ENCODE measurements at regions not wholly inside any gene's neighbourhood (a gene's known extent, or its start where the extent isn't known, plus 50 kb on each side); places are given as distances from the start of the nearest gene placed in this dataset.

DNA sequence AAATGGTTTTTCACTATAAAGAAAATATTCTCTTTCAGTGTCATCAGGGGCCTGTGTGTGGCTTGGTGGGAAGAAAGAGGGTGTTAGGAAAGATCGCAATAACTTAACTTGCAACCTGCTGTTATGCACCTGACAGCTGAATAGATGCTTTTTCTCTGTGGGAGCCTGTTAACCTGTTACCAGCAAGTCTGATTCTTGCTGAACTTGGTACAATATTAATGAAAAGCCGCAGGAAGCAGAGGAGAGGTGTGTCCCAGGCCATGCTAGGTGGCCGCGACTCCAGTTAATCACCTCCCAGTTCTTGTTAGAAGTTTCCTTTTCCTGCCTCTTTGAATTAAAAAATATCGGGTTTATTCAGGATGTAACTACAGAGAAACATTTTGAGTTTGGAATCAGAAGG, 494.8 kb upstream of the AGA start:
- Mint-ChIP-seq H3K4me1 (no peaks in the 10 kb centered on the region), H3K36me3 (no peaks in the 10 kb centered on the region), H3K27ac (no peak overlapping the region), H3K4me3 (no peak overlapping the region), H3K27me3 (ENCODE audit: low read depth in 3 of 3) (no peaks in the 10 kb centered on the region), H3K9me3 (peaks cover 0 to 8% (median 2%) of the 10 kb centered on the region in 7 donors)
- Histone ChIP-seq H3K79me2 (ENCODE audit: insufficient read depth, low read length) (no peaks in the 10 kb centered on the region), H3K9ac (ENCODE audit: insufficient read depth, low read length, poor library complexity, severe bottlenecking) (no peak overlapping the region), H3K9me3 (replicated peaks in 1 of 2; ENCODE audit: control insufficient read depth in 1 of 2, insufficient read depth in 1 of 2, low read length in 2 of 2) (peaks cover 0 to 5% of the 10 kb centered on the region in 2 donors), H2AFZ (ENCODE audit: insufficient read depth, low read depth, low read length, poor library complexity, severe bottlenecking) (no peak overlapping the region), H3K27me3 (ENCODE audit: control insufficient read depth in 2 of 2, insufficient read depth in 2 of 2, low read length in 2 of 2) (no peaks in the 10 kb centered on the region), H4K20me1 (ENCODE audit: insufficient read depth, low read length) (no peaks in the 10 kb centered on the region), H3K4me1 (ENCODE audit: control insufficient read depth in 1 of 2, insufficient read depth in 2 of 2, low read length in 2 of 2) (no peaks in the 10 kb centered on the region), H3K4me3 (replicated peaks in 1 of 3; ENCODE audit: low read depth in 2 of 3, low read length in 3 of 3) (no peak overlapping the region), H3K4me2 (replicated peaks; ENCODE audit: extremely low read depth, low read length, poor library complexity, severe bottlenecking) (no peak overlapping the region), H3K27ac (ENCODE audit: low read depth in 1 of 2, low read length in 2 of 2) (no peak overlapping the region), H3K36me3 (replicated peaks in 1 of 2; ENCODE audit: control insufficient read depth in 1 of 2, insufficient read depth in 2 of 2, low read length in 2 of 2) (no peaks in the 10 kb centered on the region)
- intact Hi-C loops (cut with micrococcal nuclease), result no loop called here
- TF ChIP-seq, protein P1, sequence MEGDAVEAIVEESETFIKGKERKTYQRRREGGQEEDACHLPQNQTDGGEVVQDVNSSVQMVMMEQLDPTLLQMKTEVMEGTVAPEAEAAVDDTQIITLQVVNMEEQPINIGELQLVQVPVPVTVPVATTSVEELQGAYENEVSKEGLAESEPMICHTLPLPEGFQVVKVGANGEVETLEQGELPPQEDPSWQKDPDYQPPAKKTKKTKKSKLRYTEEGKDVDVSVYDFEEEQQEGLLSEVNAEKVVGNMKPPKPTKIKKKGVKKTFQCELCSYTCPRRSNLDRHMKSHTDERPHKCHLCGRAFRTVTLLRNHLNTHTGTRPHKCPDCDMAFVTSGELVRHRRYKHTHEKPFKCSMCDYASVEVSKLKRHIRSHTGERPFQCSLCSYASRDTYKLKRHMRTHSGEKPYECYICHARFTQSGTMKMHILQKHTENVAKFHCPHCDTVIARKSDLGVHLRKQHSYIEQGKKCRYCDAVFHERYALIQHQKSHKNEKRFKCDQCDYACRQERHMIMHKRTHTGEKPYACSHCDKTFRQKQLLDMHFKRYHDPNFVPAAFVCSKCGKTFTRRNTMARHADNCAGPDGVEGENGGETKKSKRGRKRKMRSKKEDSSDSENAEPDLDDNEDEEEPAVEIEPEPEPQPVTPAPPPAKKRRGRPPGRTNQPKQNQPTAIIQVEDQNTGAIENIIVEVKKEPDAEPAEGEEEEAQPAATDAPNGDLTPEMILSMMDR (IDR thresholded peaks at IDR 0.05), result no peak
- DNase-seq, result no peak
- WGBS (ENCODE audit: insufficient coverage), result 68% methylated on average over 2 of the region's 5 CpGs

DNA sequence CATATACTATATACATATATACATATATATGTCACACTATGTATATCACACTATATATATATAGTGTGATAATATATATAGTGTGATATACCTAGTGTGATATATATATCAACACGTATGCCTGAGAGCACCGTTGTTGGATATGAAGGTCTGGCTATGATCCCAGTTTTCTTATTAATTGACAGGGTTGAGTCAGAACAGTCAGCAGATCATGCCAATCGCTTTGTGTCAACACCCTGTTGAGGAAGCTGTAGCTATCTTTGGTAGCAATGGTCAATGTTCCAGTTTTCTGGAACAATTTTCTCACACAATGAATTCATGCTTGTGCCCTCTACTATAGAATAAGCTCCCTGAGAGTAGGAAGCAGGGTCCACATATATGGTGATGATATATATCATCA, 496.0 kb upstream of the AGA start:
- no peak overlapping the region for H3K4me3 ChIP-seq (replicated peaks in 1 of 3; ENCODE audit: low read depth in 2 of 3, low read length in 3 of 3)
- H3K4me1 ChIP-seq (ENCODE audit: control insufficient read depth in 1 of 2, insufficient read depth in 2 of 2, low read length in 2 of 2), result no peaks in the 10 kb centered on the region
- no peak for DNase-seq
- peaks cover 0 to 5% of the 10 kb centered on the region in 2 donors for H3K9me3 ChIP-seq (replicated peaks in 1 of 2; ENCODE audit: control insufficient read depth in 1 of 2, insufficient read depth in 1 of 2, low read length in 2 of 2)
- H3K27me3 ChIP-seq (ENCODE audit: control insufficient read depth in 2 of 2, insufficient read depth in 2 of 2, low read length in 2 of 2), result no peaks in the 10 kb centered on the region
- H2AFZ ChIP-seq (ENCODE audit: insufficient read depth, low read depth, low read length, poor library complexity, severe bottlenecking), result no peak overlapping the region
- 100% methylated on average over 1 of the region's 3 CpGs for WGBS (ENCODE audit: insufficient coverage)
- no peaks in the 10 kb centered on the region for H3K27me3 Mint-ChIP-seq (ENCODE audit: low read depth in 3 of 3)
- no peaks in the 10 kb centered on the region for H4K20me1 ChIP-seq (ENCODE audit: insufficient read depth, low read length)
- no peak overlapping the region for H3K9ac ChIP-seq (ENCODE audit: insufficient read depth, low read length, poor library complexity, severe bottlenecking)
- no peaks in the 10 kb centered on the region for H3K79me2 ChIP-seq (ENCODE audit: insufficient read depth, low read length)
- no peak overlapping the region for H3K27ac ChIP-seq (ENCODE audit: low read depth in 1 of 2, low read length in 2 of 2)
- H3K4me3 Mint-ChIP-seq, result no peak overlapping the region
- H3K27ac Mint-ChIP-seq, result no peak overlapping the region
- H3K9me3 Mint-ChIP-seq, result peaks cover 0 to 8% (median 2%) of the 10 kb centered on the region in 7 donors
- no peaks in the 10 kb centered on the region for H3K36me3 Mint-ChIP-seq
- H3K36me3 ChIP-seq (replicated peaks in 1 of 2; ENCODE audit: control insufficient read depth in 1 of 2, insufficient read depth in 2 of 2, low read length in 2 of 2), result no peaks in the 10 kb centered on the region
- no peaks in the 10 kb centered on the region for H3K4me1 Mint-ChIP-seq
- TF ChIP-seq, protein P1 (IDR thresholded peaks at IDR 0.05), result no peak
- intact Hi-C loops (cut with micrococcal nuclease), result no loop called here
- no peak overlapping the region for H3K4me2 ChIP-seq (replicated peaks; ENCODE audit: extremely low read depth, low read length, poor library complexity, severe bottlenecking)

Data from CD14-positive monocyte (primary cell).